ENCODE measurements at regions not wholly inside any gene's neighbourhood (a gene's known extent, or its start where the extent isn't known, plus 50 kb on each side); places are given as distances from the start of the nearest gene placed in this dataset.

GRCh38 chr11:79578116-79578515 is 137.3 kb upstream of the TENM4 start:
- TF ChIP-seq CTCF (IDR thresholded peaks at IDR 0.05 in 2 of 3, conservative IDR thresholded peaks at IDR 0.05 in 1 of 3; ENCODE audit: control insufficient read depth in 2 of 3, extremely low read depth in 1 of 3, insufficient read depth in 1 of 3, low read depth in 3 of 3, low read length in 3 of 3) (no peak), E2F8 (IDR thresholded peaks at IDR 0.05; ENCODE audit: low read depth, partially characterized antibody) (no peak), HCFC1 (IDR thresholded peaks at IDR 0.05; ENCODE audit: low read length) (no peak), TCF7 (IDR thresholded peaks at IDR 0.05; ENCODE audit: borderline replicate concordance) (no peak), CEBPZ (IDR thresholded peaks at IDR 0.05; ENCODE audit: low read depth, low read length) (no peak), LARP7 (IDR thresholded peaks at IDR 0.05) (no peak), HDGF (IDR thresholded peaks at IDR 0.05) (no peak), CREB1 (IDR thresholded peaks at IDR 0.05; ENCODE audit: low read depth) (no peak), REST (IDR thresholded peaks at IDR 0.05; ENCODE audit: low read depth, low read length) (no peak), POLR2AphosphoS5 (IDR thresholded peaks at IDR 0.05; ENCODE audit: low read length) (no peak), SPI1 (IDR thresholded peaks at IDR 0.05; ENCODE audit: borderline replicate concordance, insufficient read depth, low read depth, low read length) (no peak), ZNF592 (IDR thresholded peaks at IDR 0.05) (no peak), ZBED1 (IDR thresholded peaks at IDR 0.05; ENCODE audit: borderline replicate concordance) (no peak)
